GM19452 (cell line): ENCODE measurements at regions not wholly inside any gene's neighbourhood (a gene's known extent, or its start where the extent isn't known, plus 50 kb on each side); places are given as distances from the start of the nearest gene placed in this dataset.
"Not testable (repeated sequence)": the region's sequence is repeated elsewhere in the genome, so short reads cannot be mapped to it uniquely, and the experiment has no call there.

Experiments used
- ATAC-seq: cut with Tn5 transposase; IDR thresholded peaks from one replicate; pipeline ENCODE4 v1.9.1; 2021; ENCODE audit not compliant: unreplicated experiment

- no peak for ATAC-seq
Measured at GRCh38 chr10:36457751-36458150, 667.6 kb upstream of the ANKRD30A start.

- no peak for ATAC-seq
Measured at GRCh38 chr10:36455526-36456133, 669.8 kb upstream of the ANKRD30A start.

- ATAC-seq, result no peak
Measured at GRCh38 chr10:36452851-36453250, 672.5 kb upstream of the ANKRD30A start.

GRCh38 chr10:36451391-36451970 lies 673.9 kb upstream of the ANKRD30A start:
- no peak for ATAC-seq

GRCh38 chr10:36450380-36450779 lies 675.0 kb upstream of the ANKRD30A start:
- no peak for ATAC-seq

- ATAC-seq, result no peak
Measured at GRCh38 chr10:36448760-36449691, 676.4 kb upstream of the ANKRD30A start.

GRCh38 chr10:36446881-36447280 lies 678.5 kb upstream of the ANKRD30A start:
- ATAC-seq, result no peak

- ATAC-seq, result no peak
Measured at GRCh38 chr10:36443233-36443632, 682.2 kb upstream of the ANKRD30A start.

GRCh38 chr10:36441557-36441956 lies 683.8 kb upstream of the ANKRD30A start:
- ATAC-seq, result no peak

- ATAC-seq, result no peak
Measured at GRCh38 chr10:36440539-36440938, 684.9 kb upstream of the ANKRD30A start.

- ATAC-seq, result no peak
Measured at GRCh38 chr10:36437367-36437766, 688.0 kb upstream of the ANKRD30A start.

- ATAC-seq, result no peak
Measured at GRCh38 chr10:36428507-36428906, 696.9 kb upstream of the ANKRD30A start.

GRCh38 chr10:36425131-36425797 lies 700.1 kb upstream of the ANKRD30A start:
- no peak for ATAC-seq

- no peak for ATAC-seq
Measured at GRCh38 chr10:36424502-36424901, 700.9 kb upstream of the ANKRD30A start.

GRCh38 chr10:36423821-36424248 lies 701.6 kb upstream of the ANKRD30A start:
- ATAC-seq, result no peak

- no peak for ATAC-seq
Measured at GRCh38 chr10:36421992-36422391, 703.4 kb upstream of the ANKRD30A start.

GRCh38 chr10:36416513-36416912 lies 708.9 kb upstream of the ANKRD30A start:
- ATAC-seq, result no peak

GRCh38 chr10:36412942-36413341 lies 712.5 kb upstream of the ANKRD30A start:
- no peak for ATAC-seq

GRCh38 chr10:36400238-36400637 lies 725.2 kb upstream of the ANKRD30A start:
- ATAC-seq, result not testable (repeated sequence)

GRCh38 chr10:36393801-36394200 lies 731.6 kb upstream of the ANKRD30A start:
- ATAC-seq, result no peak

- no peak for ATAC-seq
Measured at GRCh38 chr10:36391405-36391804, 734.0 kb upstream of the ANKRD30A start.
